MM.1S (cell line): ENCODE measurements at regions not wholly inside any gene's neighbourhood (a gene's known extent, or its start where the extent isn't known, plus 50 kb on each side); places are given as distances from the start of the nearest gene placed in this dataset.

Source experiments
- DNase-seq: peaks from one replicate; pipeline ENCODE4 v3.0.0-alpha.2; 2015
- H2AFZ ChIP-seq: fragments of 300-600 bp; sonication (generic); 2 replicates; pipeline ENCODE4 v1.6.0; 2016; ENCODE audit warnings: antibody characterized with exemption, low read length
- H3F3A ChIP-seq: fragments of 300-600 bp; sonication (generic); 2 replicates; pipeline ENCODE4 v1.6.1; 2016; ENCODE audit warnings: mild to moderate bottlenecking, antibody characterized with exemption, low read length, moderate library complexity, mixed read lengths; ENCODE audit not compliant: insufficient read depth
- H3K27ac ChIP-seq: fragments of 300-600 bp; sonication (generic); 2 replicates; pipeline ENCODE4 v1.5.1; 2016; ENCODE audit warnings: mild to moderate bottlenecking, low read length
- H3K27me3 ChIP-seq: fragments of 300-600 bp; sonication (generic); replicated peaks from 2 replicates; pipeline ENCODE4 v1.6.0; 2016; ENCODE audit warnings: low read length; ENCODE audit not compliant: insufficient read depth
- H3K36me3 ChIP-seq: fragments of 300-600 bp; sonication (generic); replicated peaks from 2 replicates; pipeline ENCODE4 v1.6.1; 2016; ENCODE audit warnings: mild to moderate bottlenecking, low read length, mixed read lengths; ENCODE audit not compliant: insufficient read depth
- H3K4me1 ChIP-seq: fragments of 300-600 bp; sonication (generic); 2 replicates; pipeline ENCODE4 v1.6.1; 2016; ENCODE audit warnings: low read length, mixed read lengths
- H3K4me2 ChIP-seq: fragments of 300-600 bp; sonication (generic); 2 replicates; pipeline ENCODE4 v1.6.0; 2016; ENCODE audit warnings: low read depth, low read length
- H3K4me3 ChIP-seq: fragments of 300-600 bp; sonication (generic); 2 replicates; pipeline ENCODE4 v1.5.1; 2016; ENCODE audit warnings: low read length, mixed read lengths
- H3K79me2 ChIP-seq: fragments of 300-600 bp; sonication (generic); 2 replicates; pipeline ENCODE4 v1.6.1; 2016; ENCODE audit warnings: mixed run types, low read length, mixed read lengths
- H3K9ac ChIP-seq: fragments of 300-600 bp; sonication (generic); 2 replicates; pipeline ENCODE4 v1.6.1; 2016; ENCODE audit warnings: low read length, mixed read lengths
- H3K9me2 ChIP-seq: fragments of 300-600 bp; sonication (generic); replicated peaks from 2 replicates; pipeline ENCODE4 v1.6.1; 2016; ENCODE audit warnings: mild to moderate bottlenecking, low read length, mixed read lengths; ENCODE audit not compliant: insufficient read depth
- H3K9me3 ChIP-seq: fragments of 300-600 bp; sonication (generic); replicated peaks from 2 replicates; pipeline ENCODE4 v1.6.1; 2016; ENCODE audit warnings: mild to moderate bottlenecking, low read length, mixed read lengths; ENCODE audit not compliant: insufficient read depth
- H4K20me1 ChIP-seq: fragments of 300-600 bp; sonication (generic); 2 replicates; pipeline ENCODE4 v1.6.1; 2016; ENCODE audit warnings: mild to moderate bottlenecking, low read length, moderate library complexity, mixed read lengths; ENCODE audit not compliant: insufficient read depth
- CTCF ChIP-seq: fragments of 300-600 bp; sonication (generic); IDR thresholded peaks from 2 replicates; pipeline ENCODE4 v1.5.1; 2016; ENCODE audit warnings: antibody characterized with exemption, low read length, mixed read lengths
- EZH2 ChIP-seq: fragments of 300-600 bp; sonication (generic); optimal IDR thresholded peaks from 2 replicates; pipeline ENCODE3; 2017; ENCODE audit warnings: low read depth, mild to moderate bottlenecking, antibody characterized with exemption, low read length, mixed read lengths
- EZH2phosphoT487 ChIP-seq: fragments of 300-600 bp; sonication (generic); IDR thresholded peaks from 2 replicates; pipeline ENCODE4 v1.6.1; 2018; ENCODE audit warnings: antibody characterized with exemption, low read length

GRCh38 chr17:12352127-12352526 lies 313.6 kb upstream of the MYOCD start:
- no peaks in the 10 kb centered on the region for H3K4me1 ChIP-seq
- H3F3A ChIP-seq = no peaks in the 10 kb centered on the region
- no peak for DNase-seq
- H3K79me2 ChIP-seq = no peaks in the 10 kb centered on the region
- H3K27ac ChIP-seq = no peak overlapping the region
- TF ChIP-seq EZH2phosphoT487 (no peak), EZH2 (no peak), CTCF (no peak)
- H2AFZ ChIP-seq = no peak overlapping the region
- no peaks in the 10 kb centered on the region for H3K9me2 ChIP-seq
- H3K4me3 ChIP-seq = no peak overlapping the region
- H3K9ac ChIP-seq = no peak overlapping the region
- no peaks in the 10 kb centered on the region for H4K20me1 ChIP-seq
- H3K4me2 ChIP-seq = no peak overlapping the region
- H3K27me3 ChIP-seq = no peaks in the 10 kb centered on the region
- no peaks in the 10 kb centered on the region for H3K36me3 ChIP-seq
- no peaks in the 10 kb centered on the region for H3K9me3 ChIP-seq

GRCh38 chr17:12357600-12357999 lies 308.1 kb upstream of the MYOCD start:
- H3K36me3 ChIP-seq = no peaks in the 10 kb centered on the region

GRCh38 chr17:12358477-12358876 lies 307.2 kb upstream of the MYOCD start:
- H4K20me1 ChIP-seq = no peaks in the 10 kb centered on the region
- no peaks in the 10 kb centered on the region for H3K36me3 ChIP-seq
- TF ChIP-seq EZH2phosphoT487 = no peak
- no peak overlapping the region for H3K9ac ChIP-seq
- no peaks in the 10 kb centered on the region for H3K9me3 ChIP-seq
- H3K4me2 ChIP-seq = no peak overlapping the region
- H3F3A ChIP-seq = no peaks in the 10 kb centered on the region
- H3K9me2 ChIP-seq = no peaks in the 10 kb centered on the region
- no peak overlapping the region for H3K27ac ChIP-seq
- H3K79me2 ChIP-seq = no peaks in the 10 kb centered on the region
- H3K27me3 ChIP-seq = no peaks in the 10 kb centered on the region
- H2AFZ ChIP-seq = no peak overlapping the region
- no peak overlapping the region for H3K4me3 ChIP-seq
- no peak for DNase-seq
- H3K4me1 ChIP-seq = no peaks in the 10 kb centered on the region

More at GRCh38 chr17:12357600-12357999, 308.1 kb upstream of the MYOCD start:
- Histone ChIP-seq H3K9me2 (no peaks in the 10 kb centered on the region), H3K4me2 (no peak overlapping the region), H3K9ac (no peak overlapping the region), H4K20me1 (no peaks in the 10 kb centered on the region), H3K79me2 (no peaks in the 10 kb centered on the region), H3F3A (no peaks in the 10 kb centered on the region), H3K27ac (no peak overlapping the region), H3K27me3 (no peaks in the 10 kb centered on the region), H2AFZ (no peak overlapping the region), H3K9me3 (no peaks in the 10 kb centered on the region), H3K4me3 (no peak overlapping the region), H3K4me1 (no peaks in the 10 kb centered on the region)
- no peak for DNase-seq
- no peak for TF ChIP-seq EZH2
- TF ChIP-seq EZH2phosphoT487 = no peak
- no peak for TF ChIP-seq CTCF

GRCh38 chr17:12362853-12363455 lies 302.7 kb upstream of the MYOCD start:
- H3K79me2 ChIP-seq = no peaks in the 10 kb centered on the region
- H3K4me2 ChIP-seq = no peak overlapping the region
- no peaks in the 10 kb centered on the region for H3K36me3 ChIP-seq
- TF ChIP-seq EZH2phosphoT487 (no peak), EZH2 (no peak), CTCF (no peak)
- H3K9me2 ChIP-seq = no peaks in the 10 kb centered on the region
- DNase-seq = no peak
- H3K9ac ChIP-seq = no peak overlapping the region
- no peaks in the 10 kb centered on the region for H3K9me3 ChIP-seq
- H4K20me1 ChIP-seq = no peaks in the 10 kb centered on the region
- H3K4me1 ChIP-seq = no peaks in the 10 kb centered on the region
- no peaks in the 10 kb centered on the region for H3K27me3 ChIP-seq
- H3F3A ChIP-seq = no peaks in the 10 kb centered on the region
- no peak overlapping the region for H3K4me3 ChIP-seq
- no peak overlapping the region for H3K27ac ChIP-seq
- no peak overlapping the region for H2AFZ ChIP-seq
